PFSK-1 (cell line): ENCODE measurements at regions not wholly inside any gene's neighbourhood (a gene's known extent, or its start where the extent isn't known, plus 50 kb on each side); places are given as distances from the start of the nearest gene placed in this dataset.

ENCODE experiments used
- POLR2AphosphoS5 ChIP-seq: IDR thresholded peaks from 2 replicates; pipeline ENCODE4 v1.6.1; 2012; ENCODE audit warnings: low read depth, mild to moderate bottlenecking, control low read depth, low read length, moderate library complexity
- SIN3A ChIP-seq: IDR thresholded peaks from 2 replicates; pipeline ENCODE4 v1.6.1; 2012; ENCODE audit warnings: mild to moderate bottlenecking, low read length, moderate library complexity, borderline replicate concordance; ENCODE audit not compliant: insufficient read depth
- TAF1 ChIP-seq: IDR thresholded peaks from 2 replicates; pipeline ENCODE4 v1.6.1; 2012; ENCODE audit warnings: low read length, control low read depth, borderline replicate concordance; ENCODE audit not compliant: insufficient read depth

GRCh38 chr17:14547016-14547415 is 246.1 kb downstream of the HS3ST3B1 start:
- TF ChIP-seq POLR2AphosphoS5 = no peak
- no peak for TF ChIP-seq TAF1
- TF ChIP-seq SIN3A = no peak
